ENCODE measurements at regions not wholly inside any gene's neighbourhood (a gene's known extent, or its start where the extent isn't known, plus 50 kb on each side); places are given as distances from the start of the nearest gene placed in this dataset.
A peak's percentile ranks its signal among the peaks of the same experiment; 100 is the strongest.

- DNase-seq: no peak
Measured at GRCh38 chr1:101317590-101317989, 80.8 kb downstream of the S1PR1 start.

- no peak for DNase-seq
Measured at GRCh38 chr1:101323535-101323934, 86.7 kb downstream of the S1PR1 start.

- DNase-seq: no peak
Measured at GRCh38 chr1:101325144-101325543, 88.3 kb downstream of the S1PR1 start.

- DNase-seq: no peak
Measured at GRCh38 chr1:101330427-101331130, 93.8 kb downstream of the S1PR1 start.

- DNase-seq: no peak
Measured at GRCh38 chr1:101331794-101332193, 95.0 kb downstream of the S1PR1 start.

GRCh38 chr1:101332633-101333032 lies 95.8 kb downstream of the S1PR1 start:
- no peak for DNase-seq

- DNase-seq: no peak
Measured at GRCh38 chr1:101333186-101333585, 96.4 kb downstream of the S1PR1 start.

GRCh38 chr1:101337968-101338367 lies 101.1 kb downstream of the S1PR1 start:
- no peak for DNase-seq

GRCh38 chr1:101338714-101339430 lies 102.1 kb downstream of the S1PR1 start:
- no peak for DNase-seq

- DNase-seq: no peak
Measured at GRCh38 chr1:101344745-101345144, 107.9 kb downstream of the S1PR1 start.

- no peak for DNase-seq
Measured at GRCh38 chr1:101346419-101346818, 109.6 kb downstream of the S1PR1 start.

GRCh38 chr1:101356013-101356412 lies 119.2 kb downstream of the S1PR1 start:
- DNase-seq: no peak

- no peak for DNase-seq
Measured at GRCh38 chr1:101356604-101357443, 120.0 kb downstream of the S1PR1 start.

- peak; percentile 60 for DNase-seq
Measured at GRCh38 chr1:101357444-101357986, 120.7 kb downstream of the S1PR1 start.

- DNase-seq: no peak
Measured at GRCh38 chr1:101360506-101360905, 123.7 kb downstream of the S1PR1 start.

GRCh38 chr1:101363891-101364318 lies 127.1 kb downstream of the S1PR1 start:
- no peak for DNase-seq

GRCh38 chr1:101364370-101365120 lies 127.7 kb downstream of the S1PR1 start:
- DNase-seq: no peak

- DNase-seq: no peak
Measured at GRCh38 chr1:101365186-101365585, 128.4 kb downstream of the S1PR1 start.

- DNase-seq: no peak
Measured at GRCh38 chr1:101365878-101366277, 129.1 kb downstream of the S1PR1 start.

- no peak for DNase-seq
Measured at GRCh38 chr1:101366513-101367215, 129.8 kb downstream of the S1PR1 start.

- no peak for DNase-seq
Measured at GRCh38 chr1:101367630-101368029, 130.8 kb downstream of the S1PR1 start.

GRCh38 chr1:101370488-101370887 lies 133.7 kb downstream of the S1PR1 start:
- DNase-seq: no peak
